A673 (cell line): ENCODE measurements at regions not wholly inside any gene's neighbourhood (a gene's known extent, or its start where the extent isn't known, plus 50 kb on each side); places are given as distances from the start of the nearest gene placed in this dataset.

Experiments
- BruUV-seq: library from RNA; stranded (reverse); fragments of 400-500 nt; replicated peaks from 2 replicates; lab custom pipeline; 2021; lab: Mats Ljungman, UMichigan
- CTCF ChIA-PET: fragments of 300-600 bp; sonication (Branson Sonifier 250); formaldehyde crosslinking; loops from one replicate; lab custom pipeline; 2022; ENCODE audit warnings: antibody characterized with exemption; lab: Charles Lee
- POLR2A ChIA-PET: fragments of 300-600 bp; sonication (Branson Sonifier 250); formaldehyde crosslinking; loops from one replicate; lab custom pipeline; 2022; ENCODE audit warnings: antibody characterized with exemption; ENCODE audit not compliant: low non-redundant PET; lab: Charles Lee
- DNase-seq: peaks from one replicate; pipeline ENCODE4 v3.0.0-alpha.2; 2015; ENCODE audit warnings: low spot score
- H3K27ac ChIP-seq: fragments of 200-600 bp; sonication (generic); 2 replicates; pipeline ENCODE4 v1.5.1; 2016; ENCODE audit warnings: mixed run types, low read depth, mild to moderate bottlenecking, mixed read lengths, antibody characterized with exemption, low read length; ENCODE audit not compliant: poor library complexity, severe bottlenecking
- H3K27me3 ChIP-seq: fragments of 200-600 bp; sonication (generic); replicated peaks from 2 replicates; pipeline ENCODE4 v1.6.1; 2017; ENCODE audit warnings: mixed run types, low read depth, mild to moderate bottlenecking, mixed read lengths, antibody characterized with exemption, low read length; ENCODE audit not compliant: insufficient read depth, poor library complexity
- H3K36me3 ChIP-seq: fragments of 200-600 bp; sonication (generic); 2 replicates; pipeline ENCODE4 v1.6.1; 2016; ENCODE audit warnings: mixed run types, mild to moderate bottlenecking, mixed read lengths, antibody characterized with exemption, low read length; ENCODE audit not compliant: insufficient read depth, poor library complexity, severe bottlenecking
- H3K4me1 ChIP-seq: fragments of 200-600 bp; sonication (generic); 2 replicates; pipeline ENCODE4 v1.6.1; 2017; ENCODE audit warnings: mixed run types, mild to moderate bottlenecking, mixed read lengths, antibody characterized with exemption, low read length; ENCODE audit not compliant: insufficient read depth, poor library complexity, severe bottlenecking
- H3K4me3 ChIP-seq: fragments of 200-600 bp; sonication (generic); 2 replicates; pipeline ENCODE4 v1.5.1; 2016; ENCODE audit warnings: low read depth, mixed run types, mild to moderate bottlenecking, mixed read lengths, low read length; ENCODE audit not compliant: poor library complexity, severe bottlenecking
- H3K9me3 ChIP-seq: fragments of 200-600 bp; sonication (generic); 2 replicates; pipeline ENCODE4 v1.6.1; 2016; ENCODE audit warnings: mixed run types, low read depth, mild to moderate bottlenecking, mixed read lengths, antibody characterized with exemption, low read length; ENCODE audit not compliant: poor library complexity, severe bottlenecking
- CTCF ChIP-seq: fragments of 300-800, 200-600 bp; sonication (generic); conservative IDR thresholded peaks from 2 replicates; pipeline ENCODE4 v1.5.1; 2017; ENCODE audit warnings: low read depth, mild to moderate bottlenecking, antibody characterized with exemption, low read length, moderate library complexity, mixed read lengths
- EZH2 ChIP-seq: fragments of 200-600 bp; sonication (generic); IDR thresholded peaks from 2 replicates; pipeline ENCODE4 v1.6.1; 2017; ENCODE audit warnings: borderline replicate concordance, low read depth, mild to moderate bottlenecking, mixed read lengths, antibody characterized with exemption, low read length; ENCODE audit not compliant: poor library complexity, severe bottlenecking
- intact Hi-C: fragments of 100-400 bp; cut with micrococcal nuclease; formaldehyde crosslinking; loops from one replicate; pipeline ENCODE4 v1.10.0; 2022; ENCODE audit not compliant: unreplicated experiment

GRCh38 chr13:44275381-44275780, 98.2 kb upstream of the SERP2 start:
- BruUV-seq, result no TSS peak
- H3K4me3 ChIP-seq, result no peak overlapping the region
- no peak overlapping the region for H3K27ac ChIP-seq
- H3K9me3 ChIP-seq, result no peaks in the 10 kb centered on the region
- DNase-seq, result no peak
- TF ChIP-seq CTCF (no peak), EZH2 (no peak)
- ChIA-PET CTCF (no interaction called here), POLR2A (no interaction called here)
- no peaks in the 10 kb centered on the region for H3K27me3 ChIP-seq
- no peaks in the 10 kb centered on the region for H3K36me3 ChIP-seq
- no peaks in the 10 kb centered on the region for H3K4me1 ChIP-seq
- intact Hi-C loops, result no loop called here

GRCh38 chr13:44276061-44276460, 97.6 kb upstream of the SERP2 start:
- no peaks in the 10 kb centered on the region for H3K27me3 ChIP-seq
- H3K27ac ChIP-seq, result no peak overlapping the region
- TF ChIP-seq EZH2, result no peak
- no peak for TF ChIP-seq CTCF
- ChIA-PET POLR2A (no interaction called here), CTCF (no interaction called here)
- BruUV-seq, result no TSS peak
- no peaks in the 10 kb centered on the region for H3K36me3 ChIP-seq
- no peak overlapping the region for H3K4me3 ChIP-seq
- no peak for DNase-seq
- intact Hi-C loops, result no loop called here
- no peaks in the 10 kb centered on the region for H3K9me3 ChIP-seq
- H3K4me1 ChIP-seq, result no peaks in the 10 kb centered on the region

GRCh38 chr13:44277459-44277858, 96.2 kb upstream of the SERP2 start:
- Histone ChIP-seq H3K36me3 (no peaks in the 10 kb centered on the region), H3K4me3 (no peak overlapping the region), H3K27ac (no peak overlapping the region), H3K4me1 (no peaks in the 10 kb centered on the region), H3K27me3 (no peaks in the 10 kb centered on the region), H3K9me3 (no peaks in the 10 kb centered on the region)
- intact Hi-C loops, result no loop called here
- BruUV-seq, result no TSS peak
- POLR2A ChIA-PET, result no interaction called here
- CTCF ChIA-PET, result no interaction called here
- no peak for DNase-seq
- TF ChIP-seq EZH2, result no peak
- no peak for TF ChIP-seq CTCF
